Ureter (tissue), 1 donor: ENCODE measurements at regions not wholly inside any gene's neighbourhood (a gene's known extent, or its start where the extent isn't known, plus 50 kb on each side); places are given as distances from the start of the nearest gene placed in this dataset.

Source experiments
- DNase-seq: peaks from one replicate; pipeline ENCODE4 v3.0.0-alpha.2; 2020; ENCODE audit warnings: low spot score
- donor health status: DM: yes; HTN: yes; CAD: no.

DNA sequence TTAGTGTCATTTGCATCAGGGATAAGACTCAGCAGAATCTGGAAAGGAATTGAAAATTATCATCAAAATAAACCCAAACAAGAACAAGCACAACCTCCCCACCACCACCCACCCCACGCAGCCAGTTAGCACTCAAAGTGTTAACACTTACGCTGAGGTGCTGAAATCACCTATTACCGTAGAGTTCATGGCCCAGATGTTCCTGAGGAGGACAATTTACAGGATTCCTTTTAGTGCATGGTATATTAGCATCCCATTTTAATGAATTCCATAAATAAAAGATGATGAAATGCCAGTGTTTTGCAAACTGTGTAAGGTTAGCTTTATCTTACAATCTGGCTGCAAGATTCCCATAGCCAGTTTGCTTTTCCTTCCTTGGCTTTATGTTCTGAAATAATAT is 359.3 kb upstream of the SOX11 start:
- DNase-seq: no peak

- no peak for DNase-seq
Observed at GRCh38 chr2:5339473-5339872, 352.7 kb upstream of the SOX11 start.

DNA sequence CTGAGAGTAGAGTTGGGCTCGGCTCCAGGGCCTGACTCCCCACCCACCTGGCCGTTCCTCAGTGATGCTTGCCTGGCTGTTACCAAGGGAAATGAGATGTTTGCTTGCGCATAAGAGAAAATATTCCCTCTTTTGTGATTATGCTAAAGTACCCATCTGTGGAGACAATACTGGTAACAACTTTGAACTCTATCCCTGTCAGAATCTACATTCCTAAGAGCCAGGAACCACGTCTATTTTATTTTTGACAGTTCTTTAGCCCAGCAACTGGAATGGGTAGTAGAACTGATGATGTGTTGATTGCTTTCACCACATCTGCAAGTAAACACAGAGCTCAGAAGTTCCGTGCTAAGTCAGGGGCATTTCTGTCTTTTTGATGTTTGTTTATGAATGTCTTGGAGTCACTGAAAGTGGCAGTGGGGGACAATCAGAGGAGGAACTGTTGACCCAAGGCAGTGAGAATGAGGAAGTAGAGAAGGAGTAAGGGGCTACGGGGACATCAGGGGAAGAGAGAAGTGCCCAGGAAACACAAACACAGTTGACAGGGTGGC is 348.3 kb upstream of the SOX11 start:
- DNase-seq: no peak

DNA sequence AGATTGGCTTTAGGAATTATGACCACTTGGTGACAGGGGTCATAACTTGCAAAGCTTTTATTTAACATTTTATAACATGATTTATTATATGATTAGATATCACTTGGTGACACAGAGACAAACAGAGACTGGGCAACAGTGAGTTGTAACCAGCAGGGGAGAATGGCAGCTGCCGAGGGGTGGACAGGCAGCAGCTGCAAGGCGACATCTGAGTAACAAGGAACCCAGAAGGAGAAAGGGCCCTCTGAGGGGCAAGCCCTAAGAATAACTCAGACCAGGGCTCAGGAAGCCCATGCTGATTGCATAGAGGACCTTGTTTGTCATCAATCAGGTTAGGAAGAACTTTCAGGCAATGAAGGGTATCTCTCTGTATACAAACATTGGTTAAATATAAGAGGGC is 339.9 kb upstream of the SOX11 start:
- no peak for DNase-seq

- no peak for DNase-seq
Observed at GRCh38 chr2:5353565-5353964, 338.6 kb upstream of the SOX11 start.

DNA sequence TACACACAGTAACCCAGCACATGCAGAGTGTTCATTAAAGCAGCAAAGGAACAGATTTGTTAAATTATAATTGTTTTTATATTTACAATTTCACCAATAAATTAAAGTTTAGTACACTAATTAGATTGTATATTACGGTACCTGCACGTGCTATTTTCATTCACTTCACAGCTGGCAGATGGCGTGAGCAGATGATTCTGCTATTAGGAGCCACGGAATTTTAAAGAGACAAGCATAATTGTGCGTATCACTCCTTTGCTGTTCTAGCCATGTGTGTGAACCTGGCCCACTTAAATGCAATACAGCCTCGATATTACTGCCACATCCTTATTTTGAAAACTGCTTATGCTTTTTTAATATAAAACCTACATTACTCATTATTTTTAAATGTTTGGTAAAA is 332.8 kb upstream of the SOX11 start:
- no peak for DNase-seq

DNA sequence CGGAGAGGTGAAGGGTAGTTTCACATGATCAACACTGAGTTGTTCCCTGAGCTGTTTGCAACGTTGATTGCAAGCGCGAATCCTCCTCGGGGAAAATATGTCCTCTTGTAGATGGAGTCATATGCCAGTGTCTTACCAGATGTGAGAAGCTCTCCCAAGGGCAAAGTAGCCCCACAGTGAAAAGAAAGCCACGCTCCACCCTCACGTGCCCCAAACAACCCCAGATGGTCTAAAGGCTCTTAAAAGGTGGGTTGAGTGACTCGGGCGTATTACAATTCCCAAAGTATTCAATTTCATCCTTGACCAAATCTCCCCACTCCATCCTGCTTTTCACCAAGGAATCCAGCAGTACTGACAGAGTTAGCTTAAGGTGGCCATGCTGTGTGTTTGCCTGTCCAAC is 332.1 kb upstream of the SOX11 start:
- no peak for DNase-seq

DNA sequence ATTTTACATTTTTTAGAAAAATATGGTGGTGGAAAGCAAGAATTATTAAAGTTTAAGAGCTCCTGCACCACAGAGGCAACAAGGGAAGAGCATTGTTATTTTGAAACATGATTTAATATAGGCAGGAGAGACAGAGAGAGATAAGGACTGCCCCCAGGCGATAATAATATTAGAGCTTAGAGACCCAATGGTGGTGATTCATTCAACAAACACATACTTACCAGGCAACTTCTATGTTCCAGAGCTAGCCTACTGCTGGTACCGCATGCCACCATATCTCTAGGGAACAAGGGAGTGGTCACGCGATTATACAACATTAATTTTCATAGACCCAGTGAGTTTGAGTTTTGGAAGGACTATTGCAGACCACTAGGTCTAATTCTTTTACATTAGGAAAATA is 327.8 kb upstream of the SOX11 start:
- no peak for DNase-seq

- peak; percentile 67 for DNase-seq
Observed at GRCh38 chr2:5365871-5366461, 326.2 kb upstream of the SOX11 start.

GRCh38 chr2:5367321-5367720 is 324.9 kb upstream of the SOX11 start:
- no peak for DNase-seq

DNA sequence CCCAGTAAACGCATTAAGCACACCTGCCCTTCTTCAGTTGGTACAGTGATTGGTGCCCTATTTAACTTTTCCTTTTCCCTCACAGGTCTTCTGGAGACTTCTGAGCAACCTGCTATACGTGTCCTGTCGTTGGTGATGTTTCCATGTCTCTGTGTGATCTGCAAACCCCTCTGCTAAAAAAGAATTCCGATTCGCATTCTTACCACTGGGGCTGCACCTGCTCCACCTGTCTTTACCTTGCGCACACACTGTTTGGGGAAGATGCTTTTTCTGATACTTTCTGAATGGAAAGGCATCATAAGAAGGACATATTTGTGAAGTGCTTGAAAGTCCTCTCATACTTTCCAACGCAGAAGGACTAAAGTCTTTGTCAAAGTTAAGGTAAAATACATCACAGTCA is 323.9 kb upstream of the SOX11 start:
- no peak for DNase-seq

DNA sequence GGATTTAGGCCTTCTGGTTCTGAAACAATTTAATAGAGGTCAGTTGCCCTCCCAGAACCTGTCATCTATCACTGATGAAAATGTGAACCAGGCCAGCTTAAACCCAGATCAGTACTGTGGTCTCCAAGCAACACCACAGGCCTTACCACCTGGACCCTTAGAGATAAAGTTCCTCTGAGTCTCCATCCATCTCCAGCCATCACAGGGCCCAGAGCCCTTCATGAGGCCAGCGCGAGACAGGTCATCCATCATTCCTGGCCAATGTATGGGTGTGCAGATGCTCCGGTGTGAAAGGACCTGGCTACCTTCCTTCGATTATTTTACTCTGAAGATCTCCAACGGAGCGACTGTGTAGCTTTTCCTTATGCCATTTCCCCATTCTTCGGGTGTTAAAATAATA is 322.7 kb upstream of the SOX11 start:
- no peak for DNase-seq

- no peak for DNase-seq
Observed at GRCh38 chr2:5370158-5370557, 322.0 kb upstream of the SOX11 start.

GRCh38 chr2:5372141-5372540 is 320.0 kb upstream of the SOX11 start:
- no peak for DNase-seq

DNA sequence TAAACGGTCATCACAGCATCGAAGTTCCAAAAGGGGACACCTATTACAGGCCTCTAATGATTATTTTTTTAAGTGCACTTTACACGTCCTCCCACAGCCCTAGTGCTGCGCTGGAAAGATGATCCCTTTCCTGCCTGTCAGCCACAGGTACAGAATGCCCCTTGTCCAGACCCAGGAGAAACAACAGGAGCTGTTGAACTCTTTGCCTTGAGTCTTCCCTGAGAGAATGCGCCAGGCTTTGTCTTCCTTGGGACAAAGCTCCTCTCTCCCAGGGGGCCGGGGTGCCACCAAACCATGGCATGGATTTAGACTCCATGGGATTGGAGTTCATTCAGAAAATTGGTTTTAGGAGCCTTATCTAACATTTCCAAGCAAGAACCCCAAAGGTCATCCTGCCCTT is 319.0 kb upstream of the SOX11 start:
- no peak for DNase-seq

DNA sequence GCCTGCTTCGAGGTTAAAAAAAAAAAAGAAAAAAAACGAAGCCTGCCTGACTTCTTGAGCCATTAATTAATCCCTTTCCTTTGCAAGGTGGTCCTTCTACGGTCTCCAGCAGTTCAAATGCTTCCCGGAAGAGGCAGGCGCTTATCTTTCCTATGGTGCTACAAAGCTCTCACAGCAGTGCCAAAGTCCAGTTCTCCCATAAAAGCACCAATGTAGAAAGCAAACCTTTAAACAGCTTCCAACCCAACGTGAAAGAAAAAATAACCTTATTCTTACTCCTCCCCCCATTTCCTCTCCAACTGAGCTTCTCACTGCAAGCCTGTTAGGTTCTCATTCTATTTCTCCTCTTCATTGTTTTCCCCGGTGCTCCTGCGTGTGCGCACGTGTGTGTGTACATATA is 317.4 kb upstream of the SOX11 start:
- DNase-seq: no peak

DNA sequence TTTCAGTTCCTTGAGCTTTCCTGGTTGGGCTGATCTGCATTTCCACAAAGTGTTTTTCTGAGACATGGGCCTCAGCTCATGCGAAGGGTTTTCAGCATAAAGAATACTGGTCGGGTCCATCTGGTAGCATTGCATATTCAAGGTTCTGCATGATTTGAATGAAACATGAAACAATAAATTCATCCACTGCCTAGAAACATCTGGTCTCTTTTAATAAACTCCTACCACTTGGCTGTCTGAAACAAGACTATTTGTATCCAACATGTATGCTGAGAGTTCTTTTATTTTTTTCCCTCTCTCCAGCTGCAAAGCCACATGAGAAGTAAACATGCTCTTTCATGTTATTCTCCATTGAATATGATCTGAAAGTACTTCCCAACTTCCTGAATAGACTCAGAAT is 314.9 kb upstream of the SOX11 start:
- no peak for DNase-seq

- no peak for DNase-seq
Observed at GRCh38 chr2:5379811-5380210, 312.4 kb upstream of the SOX11 start.

DNA sequence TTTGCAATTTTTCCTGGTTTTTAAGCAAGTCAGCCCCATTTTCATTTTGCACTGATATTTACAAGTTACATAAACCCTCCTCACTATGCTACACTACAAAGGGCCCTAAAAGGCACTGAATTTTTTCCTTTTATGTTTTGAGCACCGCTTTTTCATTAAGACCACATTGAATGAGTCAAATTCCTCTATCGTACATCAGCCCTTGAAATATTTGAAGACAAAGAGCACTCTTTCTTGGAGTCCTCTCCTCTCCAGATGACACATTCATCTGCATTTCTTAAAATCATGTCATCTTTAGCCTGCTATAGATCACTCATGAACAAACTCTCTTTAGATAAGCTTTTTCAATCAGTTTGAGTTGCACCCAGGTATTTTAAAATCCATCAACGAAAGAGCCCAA is 306.6 kb upstream of the SOX11 start:
- no peak for DNase-seq

DNA sequence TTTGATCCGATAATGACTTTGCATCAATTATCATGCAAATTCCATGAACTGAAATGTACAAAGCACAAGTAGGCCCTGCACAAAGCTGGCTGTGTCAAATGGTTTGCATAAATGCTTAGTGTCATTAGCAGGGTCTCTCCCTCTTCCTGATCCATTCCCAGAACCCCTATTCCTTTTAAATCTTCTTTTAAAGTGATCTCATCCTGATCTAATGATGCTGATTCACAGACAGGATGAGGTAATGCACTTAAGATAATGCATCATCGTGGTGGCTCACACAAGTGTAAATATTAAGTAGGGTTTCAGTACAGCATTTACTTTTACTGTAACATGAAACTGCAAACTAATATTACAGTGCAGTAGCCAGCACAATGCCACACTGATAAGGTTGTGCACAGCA is 304.8 kb upstream of the SOX11 start:
- no peak for DNase-seq

DNA sequence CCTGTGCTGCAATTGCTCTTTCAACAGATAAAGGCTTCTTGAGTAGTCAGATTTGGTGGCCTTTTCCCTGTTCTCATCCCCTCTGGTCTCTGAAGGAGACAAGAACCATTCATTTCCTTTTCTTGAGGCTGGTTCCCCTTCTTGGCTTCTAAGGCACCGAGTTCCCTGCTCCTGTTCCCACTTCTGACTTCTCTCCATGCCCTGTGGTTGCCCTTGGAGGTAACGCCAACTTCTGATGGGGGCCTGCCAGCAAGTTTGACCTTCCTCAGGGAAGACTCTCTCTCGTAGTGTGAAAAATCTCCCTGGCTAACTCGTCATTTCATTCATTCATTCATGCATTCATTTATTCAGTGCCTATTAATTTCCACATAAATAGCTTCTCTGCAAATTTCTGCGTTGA is 302.4 kb upstream of the SOX11 start:
- no peak for DNase-seq

DNA sequence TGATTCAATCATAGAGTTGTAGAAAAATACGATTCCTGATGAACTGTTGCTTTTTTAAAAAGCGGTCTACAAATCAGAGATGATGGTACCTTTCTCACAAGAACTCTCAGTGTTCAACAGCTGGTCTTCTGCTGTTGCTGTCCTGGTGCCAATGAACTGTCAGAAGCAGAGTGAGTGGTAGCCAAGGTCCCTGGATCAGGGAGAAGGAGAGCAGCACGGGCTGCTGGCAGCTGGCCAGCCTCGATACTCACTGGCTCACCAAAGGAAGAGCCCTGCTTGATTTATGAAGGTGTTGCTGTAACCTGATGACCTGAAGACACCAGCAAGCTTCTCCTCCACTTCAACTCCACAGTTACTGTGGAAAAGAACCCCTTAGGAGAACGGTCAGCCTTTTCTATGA is 300.8 kb upstream of the SOX11 start:
- no peak for DNase-seq

- no peak for DNase-seq
Observed at GRCh38 chr2:5392658-5393057, 299.5 kb upstream of the SOX11 start.

GRCh38 chr2:5393474-5393873 is 298.7 kb upstream of the SOX11 start:
- DNase-seq: no peak
